Activated B cell treated with CpG ODN at 0.5 μM for 24 hours (primary cell): ENCODE measurements at regions not wholly inside any gene's neighbourhood (a gene's known extent, or its start where the extent isn't known, plus 50 kb on each side); places are given as distances from the start of the nearest gene placed in this dataset.

Experiments used
- ATAC-seq: fragments of 200-7000 bp; cut with Tn5 transposase; one replicate; pipeline ENCODE4 v1.10.0; 2021; ENCODE audit warnings: low read depth, mild to moderate bottlenecking, moderate library complexity
- CTCF ChIA-PET: fragments of 350-600 bp; sonication (Branson Sonifier 250); formaldehyde crosslinking; loops from one replicate; lab custom pipeline; 2021; ENCODE audit warnings: antibody characterized with exemption; lab: Charles Lee
- POLR2A ChIA-PET: fragments of 350-600 bp; sonication (Branson Sonifier 250); formaldehyde crosslinking; loops from one replicate; lab custom pipeline; 2021; ENCODE audit warnings: antibody characterized with exemption; lab: Charles Lee
- DNase-seq: peaks from one replicate; pipeline ENCODE4 v3.0.0; 2022
- H3K27ac Mint-ChIP-seq: one replicate; pipeline ENCODE4 v1.8.0; 2020; ENCODE audit warnings: mixed read lengths
- H3K27me3 Mint-ChIP-seq: one replicate; pipeline ENCODE4 v1.8.0; 2021; ENCODE audit warnings: mixed read lengths
- H3K36me3 Mint-ChIP-seq: one replicate; pipeline ENCODE4 v1.8.0; 2021; ENCODE audit warnings: low read depth, mixed read lengths
- H3K4me1 Mint-ChIP-seq: one replicate; pipeline ENCODE4 v1.8.0; 2021; ENCODE audit warnings: mixed read lengths
- H3K4me3 Mint-ChIP-seq: one replicate; pipeline ENCODE4 v1.8.0; 2020; ENCODE audit warnings: mild to moderate bottlenecking, mixed read lengths
- H3K9me3 Mint-ChIP-seq: one replicate; pipeline ENCODE4 v1.8.0; 2020; ENCODE audit warnings: mixed read lengths
- intact Hi-C: fragments of 100-400 bp; cut with micrococcal nuclease; formaldehyde crosslinking; loops from one replicate; pipeline ENCODE4 v1.15.1; 2024
- TF ChIP-seq, protein P1 (sequence below): fragments of 200-600 bp; IDR thresholded peaks from one replicate; pipeline ENCODE4 v1.8.0; 2022; ENCODE audit warnings: antibody characterized with exemption, mild to moderate bottlenecking

DNA sequence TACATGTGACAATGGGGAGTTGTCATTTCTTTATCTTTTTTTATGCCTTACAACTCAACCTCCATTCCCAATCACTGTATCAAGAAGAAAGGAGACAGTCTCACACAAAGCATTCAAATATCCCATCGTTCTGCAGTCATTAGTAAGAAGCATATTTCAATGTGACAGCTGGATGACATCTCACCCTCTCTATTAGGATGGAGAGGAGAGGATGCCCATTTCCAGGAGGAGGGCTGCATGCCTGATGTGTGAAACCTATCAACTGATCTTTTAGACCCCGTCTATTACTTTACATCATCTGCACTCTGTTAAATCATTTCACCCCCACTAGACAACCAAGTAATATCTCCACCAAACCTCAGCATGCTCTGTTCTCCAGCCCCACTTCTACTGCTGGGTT lies 292.7 kb upstream of the CHAC2 start:
- Mint-ChIP-seq H3K4me1 (no peaks in the 10 kb centered on the region), H3K36me3 (no peaks in the 10 kb centered on the region), H3K27me3 (peaks cover 1% of the 10 kb centered on the region), H3K9me3 (no peaks in the 10 kb centered on the region), H3K27ac (no peak overlapping the region), H3K4me3 (no peak overlapping the region)
- intact Hi-C loops: no loop called here
- TF ChIP-seq, protein P1, sequence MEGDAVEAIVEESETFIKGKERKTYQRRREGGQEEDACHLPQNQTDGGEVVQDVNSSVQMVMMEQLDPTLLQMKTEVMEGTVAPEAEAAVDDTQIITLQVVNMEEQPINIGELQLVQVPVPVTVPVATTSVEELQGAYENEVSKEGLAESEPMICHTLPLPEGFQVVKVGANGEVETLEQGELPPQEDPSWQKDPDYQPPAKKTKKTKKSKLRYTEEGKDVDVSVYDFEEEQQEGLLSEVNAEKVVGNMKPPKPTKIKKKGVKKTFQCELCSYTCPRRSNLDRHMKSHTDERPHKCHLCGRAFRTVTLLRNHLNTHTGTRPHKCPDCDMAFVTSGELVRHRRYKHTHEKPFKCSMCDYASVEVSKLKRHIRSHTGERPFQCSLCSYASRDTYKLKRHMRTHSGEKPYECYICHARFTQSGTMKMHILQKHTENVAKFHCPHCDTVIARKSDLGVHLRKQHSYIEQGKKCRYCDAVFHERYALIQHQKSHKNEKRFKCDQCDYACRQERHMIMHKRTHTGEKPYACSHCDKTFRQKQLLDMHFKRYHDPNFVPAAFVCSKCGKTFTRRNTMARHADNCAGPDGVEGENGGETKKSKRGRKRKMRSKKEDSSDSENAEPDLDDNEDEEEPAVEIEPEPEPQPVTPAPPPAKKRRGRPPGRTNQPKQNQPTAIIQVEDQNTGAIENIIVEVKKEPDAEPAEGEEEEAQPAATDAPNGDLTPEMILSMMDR: no peak
- ChIA-PET CTCF (no interaction called here), POLR2A (no interaction called here)
- DNase-seq: no peak
- no peak for ATAC-seq

DNA sequence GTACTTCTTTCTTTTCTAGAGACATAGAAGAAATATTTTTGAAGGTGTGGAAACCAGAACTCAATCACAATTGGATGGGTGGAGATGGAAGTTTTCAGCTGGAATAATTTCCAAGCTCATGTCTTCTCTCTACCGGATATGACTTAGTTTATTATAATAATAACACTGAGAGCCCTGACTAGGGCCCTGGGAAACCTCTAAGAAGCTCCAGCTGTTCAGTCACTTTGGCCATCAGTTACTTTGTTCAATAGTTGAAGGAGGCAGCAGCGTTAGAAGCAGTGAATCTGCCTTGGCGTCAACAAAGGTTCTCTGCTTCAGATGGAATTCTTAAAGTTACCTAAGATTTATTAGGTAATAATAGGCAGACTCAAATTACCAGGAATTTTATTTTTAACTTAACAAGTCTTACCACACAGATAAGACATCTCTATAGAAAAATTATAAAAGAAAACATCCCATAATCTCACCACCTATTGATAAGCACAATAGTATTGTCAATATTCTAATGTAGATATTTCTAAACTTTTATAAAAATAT lies 293.8 kb upstream of the CHAC2 start:
- H3K4me3 Mint-ChIP-seq: no peak overlapping the region
- H3K27ac Mint-ChIP-seq: no peak overlapping the region
- ATAC-seq (no peak), DNase-seq (no peak)
- peaks cover 3% of the 10 kb centered on the region for H3K9me3 Mint-ChIP-seq
- no peaks in the 10 kb centered on the region for H3K36me3 Mint-ChIP-seq
- POLR2A ChIA-PET: no interaction called here
- intact Hi-C loops: no loop called here
- no peaks in the 10 kb centered on the region for H3K4me1 Mint-ChIP-seq
- H3K27me3 Mint-ChIP-seq: peaks cover 1% of the 10 kb centered on the region
- TF ChIP-seq, protein P1: no peak
- CTCF ChIA-PET: no interaction called here

DNA sequence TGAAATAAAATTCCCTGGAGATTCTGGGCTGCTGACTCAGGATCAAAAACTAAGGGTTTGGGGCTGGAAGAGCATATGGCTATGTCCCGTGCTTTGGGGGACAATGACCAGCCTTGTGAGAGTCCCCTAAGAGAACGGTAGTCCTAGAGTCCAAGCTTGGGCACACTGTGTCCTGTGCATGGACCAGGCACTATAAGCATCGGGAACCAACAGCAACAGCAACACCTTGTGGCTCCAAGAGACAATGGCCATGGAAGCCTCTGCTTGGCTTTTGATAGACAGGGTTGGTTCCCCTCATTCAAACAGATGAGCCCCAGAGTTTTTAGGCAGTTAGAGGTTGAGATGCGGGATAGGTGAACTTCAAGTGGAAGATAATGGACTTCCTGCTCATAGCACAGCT lies 294.4 kb upstream of the CHAC2 start:
- Mint-ChIP-seq H3K4me1 (no peaks in the 10 kb centered on the region), H3K27me3 (peaks cover 1% of the 10 kb centered on the region), H3K36me3 (no peaks in the 10 kb centered on the region), H3K27ac (no peak overlapping the region), H3K4me3 (no peak overlapping the region), H3K9me3 (peaks cover 3% of the 10 kb centered on the region)
- no peak for DNase-seq
- CTCF ChIA-PET: no interaction called here
- intact Hi-C loops: no loop called here
- no peak for ATAC-seq
- POLR2A ChIA-PET: no interaction called here
- TF ChIP-seq, protein P1: no peak

DNA sequence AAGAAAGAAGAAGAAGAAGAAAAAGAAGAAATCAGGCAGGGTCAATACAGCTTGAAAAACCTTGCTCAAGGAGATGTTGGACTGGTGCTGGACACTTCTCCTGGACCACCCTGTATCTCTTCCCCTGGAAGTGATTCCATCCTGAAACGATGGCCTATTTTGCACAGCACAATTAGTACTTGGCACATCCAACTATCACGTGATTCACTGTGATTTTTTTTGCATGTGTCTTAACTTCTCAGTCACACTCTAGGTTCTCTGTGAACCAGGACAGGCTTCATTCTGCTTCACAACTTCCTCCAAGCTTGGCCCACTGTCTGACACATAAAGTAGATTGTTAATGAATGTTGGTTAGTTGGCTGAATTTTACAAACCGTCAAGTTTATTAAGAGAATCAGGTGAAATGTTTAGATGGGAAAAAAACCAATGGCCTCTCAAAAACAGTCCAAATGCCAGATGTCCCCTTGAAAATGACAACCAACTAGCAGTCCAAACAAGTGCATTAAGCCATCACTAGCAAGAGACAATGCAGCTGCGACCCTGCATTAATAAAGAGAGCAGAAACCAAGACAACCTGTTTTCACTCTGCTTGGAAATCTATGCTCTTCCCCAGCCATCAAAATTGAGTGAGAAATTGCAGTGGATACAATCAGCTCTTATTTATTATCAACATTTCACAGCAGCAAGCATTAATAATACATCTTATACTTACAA lies 300.0 kb upstream of the CHAC2 start:
- TF ChIP-seq, protein P1: no peak
- Mint-ChIP-seq H3K36me3 (no peaks in the 10 kb centered on the region), H3K4me3 (no peak overlapping the region), H3K27ac (no peak overlapping the region), H3K4me1 (no peaks in the 10 kb centered on the region), H3K27me3 (peaks cover 9% of the 10 kb centered on the region), H3K9me3 (peaks cover 3% of the 10 kb centered on the region)
- ChIA-PET CTCF (no interaction called here), POLR2A (no interaction called here)
- no peak for DNase-seq
- intact Hi-C loops: no loop called here
- ATAC-seq: no peak

DNA sequence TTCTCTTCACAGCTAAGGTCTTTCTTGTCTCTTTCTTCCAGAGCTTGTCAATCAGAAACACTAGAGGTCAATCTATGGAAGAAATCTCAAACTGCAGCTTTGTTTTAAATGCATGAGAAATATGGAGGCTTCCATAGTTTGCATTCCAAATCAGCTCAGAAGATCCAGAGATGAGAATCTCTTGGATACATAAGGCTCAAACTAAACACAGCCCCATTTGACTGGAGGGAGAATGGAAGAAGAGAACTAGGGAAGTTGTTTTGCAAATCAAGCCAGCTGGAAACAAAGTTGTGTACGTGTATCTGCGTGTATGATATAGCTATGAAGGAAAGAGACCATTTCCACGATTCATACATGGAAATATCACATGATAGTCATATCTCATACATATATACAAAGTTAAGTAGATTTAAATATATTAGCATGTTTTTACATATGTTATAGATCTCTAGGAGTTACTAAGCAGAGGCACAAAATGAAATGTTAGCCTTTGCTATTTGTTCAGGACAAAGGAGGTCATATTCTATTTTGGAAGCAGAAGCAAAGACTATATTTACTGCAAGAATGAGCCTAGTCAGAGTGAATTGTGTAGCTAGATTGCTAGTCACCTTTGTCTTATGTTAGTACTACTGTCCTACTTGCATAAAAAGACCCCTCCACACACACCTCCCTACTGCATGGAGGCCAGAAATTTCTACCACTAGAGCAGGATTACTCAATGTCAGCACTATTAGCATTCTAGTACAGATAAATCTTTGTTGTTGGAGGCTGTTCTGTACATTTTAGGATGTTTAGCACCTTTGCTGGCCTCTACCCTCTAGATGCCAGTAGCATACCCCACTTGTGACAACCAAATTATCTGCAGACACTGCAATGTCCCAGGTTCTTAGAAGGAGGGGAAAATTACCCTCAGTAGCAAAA lies 303.5 kb upstream of the CHAC2 start:
- intact Hi-C loops: no loop called here
- H3K27ac Mint-ChIP-seq: no peak overlapping the region
- TF ChIP-seq, protein P1: no peak
- peaks cover 2% of the 10 kb centered on the region for H3K9me3 Mint-ChIP-seq
- peaks cover 9% of the 10 kb centered on the region for H3K27me3 Mint-ChIP-seq
- no peaks in the 10 kb centered on the region for H3K4me1 Mint-ChIP-seq
- POLR2A ChIA-PET: no interaction called here
- no peak for DNase-seq
- H3K36me3 Mint-ChIP-seq: no peaks in the 10 kb centered on the region
- CTCF ChIA-PET: no interaction called here
- ATAC-seq: no peak
- H3K4me3 Mint-ChIP-seq: no peak overlapping the region
